ENCODE measurements at regions not wholly inside any gene's neighbourhood (a gene's known extent, or its start where the extent isn't known, plus 50 kb on each side); places are given as distances from the start of the nearest gene placed in this dataset.

DNA sequence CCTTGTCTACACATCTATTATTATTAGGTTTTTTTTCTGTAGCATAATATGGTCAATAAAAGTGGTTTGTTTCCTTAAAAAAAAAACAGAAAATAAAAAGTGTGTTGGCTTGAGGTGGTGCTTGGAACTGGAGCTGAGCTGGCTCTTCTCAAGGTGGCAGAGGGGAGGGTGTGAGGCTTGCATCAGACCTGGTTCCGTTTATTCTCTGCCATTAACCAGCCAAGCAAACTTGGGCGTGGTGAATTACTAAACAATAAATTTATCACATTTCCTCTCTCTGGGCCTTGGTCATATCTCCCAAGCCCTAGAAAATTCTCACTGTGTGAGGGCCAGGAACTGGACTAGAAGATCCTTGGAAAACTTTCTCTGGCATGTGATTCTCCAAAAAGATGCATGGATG is 427.5 kb upstream of the MKI67 start:
- DNase-seq (ENCODE audit: low spot score): no peak
- TF ChIP-seq, protein P1, sequence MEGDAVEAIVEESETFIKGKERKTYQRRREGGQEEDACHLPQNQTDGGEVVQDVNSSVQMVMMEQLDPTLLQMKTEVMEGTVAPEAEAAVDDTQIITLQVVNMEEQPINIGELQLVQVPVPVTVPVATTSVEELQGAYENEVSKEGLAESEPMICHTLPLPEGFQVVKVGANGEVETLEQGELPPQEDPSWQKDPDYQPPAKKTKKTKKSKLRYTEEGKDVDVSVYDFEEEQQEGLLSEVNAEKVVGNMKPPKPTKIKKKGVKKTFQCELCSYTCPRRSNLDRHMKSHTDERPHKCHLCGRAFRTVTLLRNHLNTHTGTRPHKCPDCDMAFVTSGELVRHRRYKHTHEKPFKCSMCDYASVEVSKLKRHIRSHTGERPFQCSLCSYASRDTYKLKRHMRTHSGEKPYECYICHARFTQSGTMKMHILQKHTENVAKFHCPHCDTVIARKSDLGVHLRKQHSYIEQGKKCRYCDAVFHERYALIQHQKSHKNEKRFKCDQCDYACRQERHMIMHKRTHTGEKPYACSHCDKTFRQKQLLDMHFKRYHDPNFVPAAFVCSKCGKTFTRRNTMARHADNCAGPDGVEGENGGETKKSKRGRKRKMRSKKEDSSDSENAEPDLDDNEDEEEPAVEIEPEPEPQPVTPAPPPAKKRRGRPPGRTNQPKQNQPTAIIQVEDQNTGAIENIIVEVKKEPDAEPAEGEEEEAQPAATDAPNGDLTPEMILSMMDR (IDR thresholded peaks at IDR 0.05; ENCODE audit: extremely low read depth, missing control alignments): no peak

DNA sequence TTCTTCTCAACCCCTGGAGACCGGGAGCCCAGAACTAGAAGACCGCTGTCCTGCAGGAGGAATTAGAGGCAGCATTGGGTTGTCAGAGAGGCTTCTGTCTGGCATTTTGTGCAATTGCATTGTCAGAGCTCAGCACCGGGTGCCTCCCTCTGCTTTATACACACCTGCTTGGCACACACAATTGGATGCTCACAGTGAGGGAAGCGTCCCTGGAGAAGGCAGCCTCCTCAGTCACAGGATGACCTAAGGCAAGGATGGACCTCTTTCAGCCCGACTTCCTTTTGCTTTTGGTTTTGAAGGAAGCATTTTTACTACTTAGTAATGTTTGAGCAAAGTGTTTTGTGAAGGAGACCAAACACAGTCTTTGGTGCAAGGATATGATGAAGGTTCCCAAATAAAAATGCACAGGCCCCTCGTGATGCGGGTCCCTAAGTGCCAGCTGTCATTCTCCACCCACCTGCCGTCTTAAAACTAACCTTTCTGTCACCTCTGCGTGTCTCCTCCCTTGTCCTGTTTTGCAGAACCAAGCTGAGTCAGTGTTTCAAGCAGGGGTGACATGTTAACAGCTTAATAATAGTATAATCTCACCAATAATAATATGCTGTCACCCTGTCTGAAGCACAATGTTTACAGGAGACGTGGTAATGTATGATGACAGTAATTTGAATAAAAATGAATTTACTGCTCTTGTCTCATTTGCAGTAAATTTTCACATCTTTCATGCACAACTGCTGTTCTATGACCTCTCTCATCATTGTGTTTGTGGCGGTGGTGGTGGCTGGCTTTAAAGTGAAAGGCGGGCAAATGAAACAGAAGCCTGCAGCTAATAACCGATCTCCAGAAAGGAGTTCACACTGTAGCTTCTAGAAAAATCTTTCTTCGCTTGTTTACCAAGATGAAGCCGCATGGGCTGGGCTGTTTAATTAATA is 430.2 kb upstream of the MKI67 start:
- no peak for DNase-seq (ENCODE audit: low spot score)
- TF ChIP-seq, protein P1 (IDR thresholded peaks at IDR 0.05; ENCODE audit: extremely low read depth, missing control alignments): no peak

DNA sequence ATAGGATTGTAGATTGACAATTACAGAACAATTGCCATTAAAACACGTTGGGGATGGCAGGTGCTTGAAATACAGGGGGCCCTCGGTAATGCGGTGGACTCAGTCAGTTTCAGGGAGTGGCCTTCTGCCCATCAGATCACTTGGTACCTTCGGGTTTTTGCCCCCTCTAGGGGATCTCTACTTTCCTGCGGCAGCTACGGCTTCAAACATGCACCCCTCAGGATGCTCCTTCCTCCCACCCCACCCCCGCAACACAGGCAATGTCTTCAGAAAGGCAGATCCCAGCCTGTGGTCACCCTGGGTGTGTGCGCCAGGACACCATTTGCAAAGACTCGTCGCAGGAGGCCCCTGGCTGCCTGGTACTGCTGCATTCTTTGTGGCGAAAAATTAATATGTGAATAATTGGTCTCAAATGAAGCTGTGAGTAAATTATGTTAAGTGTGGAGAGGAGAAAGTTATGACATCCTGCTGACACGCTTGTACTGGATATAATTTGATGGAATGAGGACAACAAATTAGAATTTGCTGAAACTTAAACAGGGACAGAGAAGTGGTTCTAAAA is 431.0 kb upstream of the MKI67 start:
- no peak for DNase-seq (ENCODE audit: low spot score)
- TF ChIP-seq, protein P1 (IDR thresholded peaks at IDR 0.05; ENCODE audit: extremely low read depth, missing control alignments): no peak

DNA sequence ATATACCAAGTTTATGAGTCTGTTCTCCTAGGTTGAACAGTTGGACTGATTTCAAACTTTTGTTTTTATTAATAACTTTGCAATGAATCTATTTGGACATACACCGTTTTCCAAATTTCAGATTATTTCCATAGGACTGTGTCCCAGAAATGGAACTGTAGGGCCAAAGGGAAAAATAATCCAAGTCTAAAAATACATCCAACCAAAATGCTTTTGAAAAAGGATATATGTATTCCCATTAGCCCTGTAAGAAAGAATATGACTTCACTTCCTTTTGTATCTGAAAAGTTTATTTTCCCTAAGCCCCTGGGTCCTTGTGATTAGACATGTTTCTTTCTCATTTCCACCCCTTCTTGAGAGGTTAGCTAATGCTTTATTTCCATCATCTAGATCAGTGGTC is 434.2 kb upstream of the MKI67 start:
- DNase-seq (ENCODE audit: low spot score): no peak
- TF ChIP-seq, protein P1 (IDR thresholded peaks at IDR 0.05; ENCODE audit: extremely low read depth, missing control alignments): no peak

DNA sequence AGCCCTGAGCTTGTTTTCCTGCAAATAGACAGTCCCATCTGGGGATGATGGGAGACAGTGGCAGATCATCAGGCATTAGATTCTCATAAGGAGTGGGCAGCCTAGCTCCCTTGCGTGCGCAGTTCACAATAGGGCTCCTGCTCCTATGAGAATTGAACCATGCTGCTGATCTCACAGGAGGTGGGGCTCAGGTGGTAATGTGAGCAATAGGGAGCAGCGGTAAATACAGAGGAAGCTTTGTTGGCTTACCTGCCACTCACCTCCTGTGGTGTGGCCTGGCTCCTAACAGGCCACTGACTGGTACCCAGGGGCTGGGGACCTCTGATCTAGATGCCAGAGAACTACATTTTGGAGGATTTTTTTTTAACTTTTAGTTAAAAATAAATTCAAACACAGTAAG is 434.8 kb upstream of the MKI67 start:
- TF ChIP-seq, protein P1 (IDR thresholded peaks at IDR 0.05; ENCODE audit: extremely low read depth, missing control alignments): no peak
- DNase-seq (ENCODE audit: low spot score): no peak

DNA sequence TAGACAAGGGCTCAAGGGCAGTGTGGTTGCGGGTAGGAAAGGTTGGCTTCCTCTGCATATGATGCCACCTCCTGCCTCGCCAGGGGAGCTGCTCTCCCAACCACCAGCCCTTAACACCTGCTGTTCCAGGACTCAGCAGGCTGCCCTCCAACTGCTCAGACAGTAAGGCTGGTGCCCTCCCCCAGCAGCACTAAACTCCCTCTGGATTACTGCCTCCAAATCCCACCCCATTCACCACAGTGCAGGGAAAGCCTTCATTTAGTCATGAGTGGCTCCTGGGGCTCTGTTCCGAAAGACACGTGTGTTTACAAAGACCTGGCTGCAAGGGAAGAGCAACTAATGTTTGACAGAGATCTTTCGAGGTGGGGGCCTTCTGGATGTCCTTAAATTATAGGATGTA is 437.2 kb upstream of the MKI67 start:
- TF ChIP-seq, protein P1 (IDR thresholded peaks at IDR 0.05; ENCODE audit: extremely low read depth, missing control alignments): no peak
- DNase-seq (ENCODE audit: low spot score): no peak

DNA sequence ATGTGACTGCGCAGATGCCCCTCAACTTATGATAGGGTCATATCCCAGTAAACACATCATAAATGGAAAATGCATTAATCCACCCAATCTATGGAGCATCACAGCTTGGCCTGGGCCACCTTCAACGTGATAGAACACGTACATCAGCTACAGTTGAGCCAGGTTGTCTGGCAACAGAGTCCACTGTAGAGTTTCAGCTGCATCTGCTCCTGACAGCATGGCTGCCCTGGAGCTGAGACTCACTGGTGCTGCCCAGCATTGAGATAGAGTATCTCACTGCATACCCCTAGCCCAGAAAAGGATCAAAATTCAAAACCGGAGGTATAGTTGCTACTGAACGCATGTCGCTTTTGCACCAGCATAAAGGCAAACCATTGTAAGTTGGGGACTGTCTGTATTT is 437.7 kb upstream of the MKI67 start:
- no peak for DNase-seq (ENCODE audit: low spot score)
- TF ChIP-seq, protein P1 (IDR thresholded peaks at IDR 0.05; ENCODE audit: extremely low read depth, missing control alignments): no peak
